MM.1S (cell line): ENCODE measurements at regions not wholly inside any gene's neighbourhood (a gene's known extent, or its start where the extent isn't known, plus 50 kb on each side); places are given as distances from the start of the nearest gene placed in this dataset.

ENCODE experiments used
- DNase-seq: peaks from one replicate; pipeline ENCODE4 v3.0.0-alpha.2; 2015
- H2AFZ ChIP-seq: fragments of 300-600 bp; sonication (generic); 2 replicates; pipeline ENCODE4 v1.6.0; 2016; ENCODE audit warnings: antibody characterized with exemption, low read length
- H3F3A ChIP-seq: fragments of 300-600 bp; sonication (generic); 2 replicates; pipeline ENCODE4 v1.6.1; 2016; ENCODE audit warnings: mild to moderate bottlenecking, antibody characterized with exemption, low read length, moderate library complexity, mixed read lengths; ENCODE audit not compliant: insufficient read depth
- H3K27ac ChIP-seq: fragments of 300-600 bp; sonication (generic); 2 replicates; pipeline ENCODE4 v1.5.1; 2016; ENCODE audit warnings: mild to moderate bottlenecking, low read length
- H3K27me3 ChIP-seq: fragments of 300-600 bp; sonication (generic); replicated peaks from 2 replicates; pipeline ENCODE4 v1.6.0; 2016; ENCODE audit warnings: low read length; ENCODE audit not compliant: insufficient read depth
- H3K36me3 ChIP-seq: fragments of 300-600 bp; sonication (generic); replicated peaks from 2 replicates; pipeline ENCODE4 v1.6.1; 2016; ENCODE audit warnings: mild to moderate bottlenecking, low read length, mixed read lengths; ENCODE audit not compliant: insufficient read depth
- H3K4me1 ChIP-seq: fragments of 300-600 bp; sonication (generic); 2 replicates; pipeline ENCODE4 v1.6.1; 2016; ENCODE audit warnings: low read length, mixed read lengths
- H3K4me2 ChIP-seq: fragments of 300-600 bp; sonication (generic); 2 replicates; pipeline ENCODE4 v1.6.0; 2016; ENCODE audit warnings: low read depth, low read length
- H3K4me3 ChIP-seq: fragments of 300-600 bp; sonication (generic); 2 replicates; pipeline ENCODE4 v1.5.1; 2016; ENCODE audit warnings: low read length, mixed read lengths
- H3K79me2 ChIP-seq: fragments of 300-600 bp; sonication (generic); 2 replicates; pipeline ENCODE4 v1.6.1; 2016; ENCODE audit warnings: mixed run types, low read length, mixed read lengths
- H3K9ac ChIP-seq: fragments of 300-600 bp; sonication (generic); 2 replicates; pipeline ENCODE4 v1.6.1; 2016; ENCODE audit warnings: low read length, mixed read lengths
- H3K9me2 ChIP-seq: fragments of 300-600 bp; sonication (generic); replicated peaks from 2 replicates; pipeline ENCODE4 v1.6.1; 2016; ENCODE audit warnings: mild to moderate bottlenecking, low read length, mixed read lengths; ENCODE audit not compliant: insufficient read depth
- H3K9me3 ChIP-seq: fragments of 300-600 bp; sonication (generic); replicated peaks from 2 replicates; pipeline ENCODE4 v1.6.1; 2016; ENCODE audit warnings: mild to moderate bottlenecking, low read length, mixed read lengths; ENCODE audit not compliant: insufficient read depth
- H4K20me1 ChIP-seq: fragments of 300-600 bp; sonication (generic); 2 replicates; pipeline ENCODE4 v1.6.1; 2016; ENCODE audit warnings: mild to moderate bottlenecking, low read length, moderate library complexity, mixed read lengths; ENCODE audit not compliant: insufficient read depth
- EZH2 ChIP-seq: fragments of 300-600 bp; sonication (generic); optimal IDR thresholded peaks from 2 replicates; pipeline ENCODE3; 2017; ENCODE audit warnings: low read depth, mild to moderate bottlenecking, antibody characterized with exemption, low read length, mixed read lengths
- EZH2phosphoT487 ChIP-seq: fragments of 300-600 bp; sonication (generic); IDR thresholded peaks from 2 replicates; pipeline ENCODE4 v1.6.1; 2018; ENCODE audit warnings: antibody characterized with exemption, low read length
- TF ChIP-seq, protein P1 (sequence below): fragments of 300-600 bp; sonication (generic); IDR thresholded peaks from 2 replicates; pipeline ENCODE4 v1.5.1; 2016; ENCODE audit warnings: antibody characterized with exemption, low read length, mixed read lengths

DNA sequence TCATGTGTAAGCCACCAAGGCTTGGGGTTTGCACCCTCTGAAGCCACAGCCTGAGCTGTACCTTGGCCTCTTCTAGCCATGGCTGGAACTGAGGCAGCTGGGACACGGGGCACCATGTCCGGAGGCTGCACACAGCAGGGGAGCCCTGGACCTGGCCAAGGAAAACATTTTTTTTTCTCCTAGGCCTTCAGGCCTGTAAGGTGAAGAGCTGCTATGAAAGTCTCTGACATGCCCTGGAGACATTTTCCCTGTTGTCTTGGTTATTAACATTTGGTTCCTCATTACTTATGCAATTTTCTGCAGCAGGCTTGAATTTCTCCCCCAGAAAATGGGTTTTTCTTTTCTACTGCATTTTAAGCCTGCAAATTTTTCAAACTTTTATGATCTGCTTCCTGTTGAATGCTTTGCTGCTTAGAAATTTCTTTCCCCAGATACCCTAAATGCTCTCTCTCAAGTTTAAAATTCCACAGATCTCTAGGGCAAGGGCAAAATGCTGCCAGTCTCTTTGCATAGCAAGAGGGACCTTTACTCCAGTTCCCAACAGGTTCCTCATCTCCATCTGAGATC, 295.8 kb downstream of the LTN1 start:
- DNase-seq, result no peak
- no peaks in the 10 kb centered on the region for H3K27me3 ChIP-seq
- H3K4me3 ChIP-seq, result no peak overlapping the region
- H3F3A ChIP-seq, result no peaks in the 10 kb centered on the region
- no peaks in the 10 kb centered on the region for H3K79me2 ChIP-seq
- H3K4me2 ChIP-seq, result no peak overlapping the region
- H3K27ac ChIP-seq, result no peak overlapping the region
- no peaks in the 10 kb centered on the region for H3K9me2 ChIP-seq
- H3K4me1 ChIP-seq, result no peaks in the 10 kb centered on the region
- no peak for TF ChIP-seq EZH2
- TF ChIP-seq EZH2phosphoT487, result no peak
- H2AFZ ChIP-seq, result no peak overlapping the region
- H3K36me3 ChIP-seq, result no peaks in the 10 kb centered on the region
- H4K20me1 ChIP-seq, result no peaks in the 10 kb centered on the region
- H3K9me3 ChIP-seq, result no peaks in the 10 kb centered on the region; the same call in 1 of the 2 replicates
- H3K9ac ChIP-seq, result no peak overlapping the region

- H3K27me3 ChIP-seq, result no peaks in the 10 kb centered on the region
- no peak overlapping the region for H3K27ac ChIP-seq
- H3K4me3 ChIP-seq, result no peak overlapping the region
- DNase-seq, result no peak
- H3K4me2 ChIP-seq, result no peak overlapping the region
- H3K9ac ChIP-seq, result no peak overlapping the region
- no peaks in the 10 kb centered on the region for H3K9me3 ChIP-seq
- no peaks in the 10 kb centered on the region for H3K36me3 ChIP-seq
- no peak for TF ChIP-seq EZH2phosphoT487
- TF ChIP-seq EZH2, result no peak
- TF ChIP-seq, protein P1, sequence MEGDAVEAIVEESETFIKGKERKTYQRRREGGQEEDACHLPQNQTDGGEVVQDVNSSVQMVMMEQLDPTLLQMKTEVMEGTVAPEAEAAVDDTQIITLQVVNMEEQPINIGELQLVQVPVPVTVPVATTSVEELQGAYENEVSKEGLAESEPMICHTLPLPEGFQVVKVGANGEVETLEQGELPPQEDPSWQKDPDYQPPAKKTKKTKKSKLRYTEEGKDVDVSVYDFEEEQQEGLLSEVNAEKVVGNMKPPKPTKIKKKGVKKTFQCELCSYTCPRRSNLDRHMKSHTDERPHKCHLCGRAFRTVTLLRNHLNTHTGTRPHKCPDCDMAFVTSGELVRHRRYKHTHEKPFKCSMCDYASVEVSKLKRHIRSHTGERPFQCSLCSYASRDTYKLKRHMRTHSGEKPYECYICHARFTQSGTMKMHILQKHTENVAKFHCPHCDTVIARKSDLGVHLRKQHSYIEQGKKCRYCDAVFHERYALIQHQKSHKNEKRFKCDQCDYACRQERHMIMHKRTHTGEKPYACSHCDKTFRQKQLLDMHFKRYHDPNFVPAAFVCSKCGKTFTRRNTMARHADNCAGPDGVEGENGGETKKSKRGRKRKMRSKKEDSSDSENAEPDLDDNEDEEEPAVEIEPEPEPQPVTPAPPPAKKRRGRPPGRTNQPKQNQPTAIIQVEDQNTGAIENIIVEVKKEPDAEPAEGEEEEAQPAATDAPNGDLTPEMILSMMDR, result no peak
- H3F3A ChIP-seq, result no peaks in the 10 kb centered on the region
- no peak overlapping the region for H2AFZ ChIP-seq
- no peaks in the 10 kb centered on the region for H3K9me2 ChIP-seq
- no peaks in the 10 kb centered on the region for H4K20me1 ChIP-seq
- no peaks in the 10 kb centered on the region for H3K4me1 ChIP-seq
- H3K79me2 ChIP-seq, result no peaks in the 10 kb centered on the region
Observed at GRCh38 chr21:28693476-28693875, 299.2 kb downstream of the LTN1 start.

DNA sequence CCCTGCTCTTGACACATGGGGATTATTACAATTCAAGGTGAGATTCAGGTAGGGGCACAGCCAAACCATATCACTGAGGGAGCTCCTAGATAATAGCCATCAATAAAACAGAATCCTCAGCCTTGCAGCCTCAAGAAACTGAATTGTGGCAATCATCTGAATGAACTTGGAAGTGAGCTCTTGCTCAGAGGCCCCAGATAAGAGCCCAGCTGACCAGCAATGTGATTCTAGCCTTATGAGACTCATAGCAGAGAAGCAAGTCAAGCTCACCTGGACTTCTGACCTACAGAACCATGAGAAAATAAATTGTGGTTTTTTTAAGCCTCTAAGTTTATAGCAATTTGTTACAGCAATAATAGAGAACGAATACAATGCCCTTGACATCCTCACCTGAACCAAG, 302.5 kb downstream of the LTN1 start:
- DNase-seq, result no peak
- no peak for TF ChIP-seq EZH2phosphoT487
- TF ChIP-seq, protein P1, result no peak
- TF ChIP-seq EZH2, result no peak

GRCh38 chr21:28688381-28688780, 304.3 kb downstream of the LTN1 start:
- Histone ChIP-seq H3F3A (no peaks in the 10 kb centered on the region), H3K9me2 (no peaks in the 10 kb centered on the region), H3K79me2 (no peaks in the 10 kb centered on the region), H3K9ac (no peak overlapping the region), H3K4me3 (no peak overlapping the region), H3K4me2 (no peak overlapping the region), H2AFZ (no peak overlapping the region), H3K36me3 (no peaks in the 10 kb centered on the region), H4K20me1 (no peaks in the 10 kb centered on the region), H3K9me3 (no peaks in the 10 kb centered on the region), H3K4me1 (no peaks in the 10 kb centered on the region), H3K27ac (no peak overlapping the region), H3K27me3 (no peaks in the 10 kb centered on the region)
- DNase-seq, result no peak
- no peak for TF ChIP-seq EZH2
- TF ChIP-seq, protein P1, result no peak
- no peak for TF ChIP-seq EZH2phosphoT487

More for the DNA sequence above, 302.5 kb downstream of the LTN1 start:
- Histone ChIP-seq H3K9ac (no peak overlapping the region), H3K9me2 (no peaks in the 10 kb centered on the region), H3K79me2 (no peaks in the 10 kb centered on the region), H3F3A (no peaks in the 10 kb centered on the region), H4K20me1 (no peaks in the 10 kb centered on the region), H3K4me2 (no peak overlapping the region), H3K36me3 (no peaks in the 10 kb centered on the region), H3K9me3 (no peaks in the 10 kb centered on the region), H3K4me3 (no peak overlapping the region), H3K27ac (no peak overlapping the region), H2AFZ (no peak overlapping the region), H3K4me1 (no peaks in the 10 kb centered on the region), H3K27me3 (no peaks in the 10 kb centered on the region)
